ENCODE measurements at regions not wholly inside any gene's neighbourhood (a gene's known extent, or its start where the extent isn't known, plus 50 kb on each side); places are given as distances from the start of the nearest gene placed in this dataset.

- Histone ChIP-seq H3K4me1 (ENCODE audit: control insufficient read depth, insufficient read depth, low read length) (peaks cover 14% of the 10 kb centered on the region), H3K27me3 (ENCODE audit: control insufficient read depth, insufficient read depth, low read length) (no peaks in the 10 kb centered on the region), H3K9me3 (ENCODE audit: control insufficient read depth, insufficient read depth, low read length) (no peaks in the 10 kb centered on the region), H3K4me3 (ENCODE audit: low read depth, low read length) (no peak overlapping the region), H3K36me3 (ENCODE audit: control insufficient read depth, insufficient read depth, low read length) (no peaks in the 10 kb centered on the region), H3K9ac (ENCODE audit: low read depth, low read length) (no peak overlapping the region)
Observed at GRCh38 chr10:78358982-78359381, 325.3 kb downstream of the RPS24 start.

GRCh38 chr10:78359640-78360091, 326.0 kb downstream of the RPS24 start:
- Histone ChIP-seq H3K9ac (ENCODE audit: low read depth, low read length) (no peak overlapping the region), H3K27me3 (ENCODE audit: control insufficient read depth, insufficient read depth, low read length) (no peaks in the 10 kb centered on the region), H3K9me3 (ENCODE audit: control insufficient read depth, insufficient read depth, low read length) (no peaks in the 10 kb centered on the region), H3K4me3 (ENCODE audit: low read depth, low read length) (no peak overlapping the region), H3K4me1 (ENCODE audit: control insufficient read depth, insufficient read depth, low read length) (peaks cover 14% of the 10 kb centered on the region), H3K36me3 (ENCODE audit: control insufficient read depth, insufficient read depth, low read length) (no peaks in the 10 kb centered on the region)

- Histone ChIP-seq H3K9me3 (ENCODE audit: control insufficient read depth, insufficient read depth, low read length) (no peaks in the 10 kb centered on the region), H3K4me1 (ENCODE audit: control insufficient read depth, insufficient read depth, low read length) (peaks cover 14% of the 10 kb centered on the region), H3K36me3 (ENCODE audit: control insufficient read depth, insufficient read depth, low read length) (no peaks in the 10 kb centered on the region), H3K4me3 (ENCODE audit: low read depth, low read length) (no peak overlapping the region), H3K27me3 (ENCODE audit: control insufficient read depth, insufficient read depth, low read length) (no peaks in the 10 kb centered on the region), H3K9ac (ENCODE audit: low read depth, low read length) (no peak overlapping the region)
Observed at GRCh38 chr10:78360284-78360683, 326.6 kb downstream of the RPS24 start.

GRCh38 chr10:78361031-78361430, 327.4 kb downstream of the RPS24 start:
- Histone ChIP-seq H3K4me3 (ENCODE audit: low read depth, low read length) (no peak overlapping the region), H3K27me3 (ENCODE audit: control insufficient read depth, insufficient read depth, low read length) (no peaks in the 10 kb centered on the region), H3K9me3 (ENCODE audit: control insufficient read depth, insufficient read depth, low read length) (no peaks in the 10 kb centered on the region), H3K4me1 (ENCODE audit: control insufficient read depth, insufficient read depth, low read length) (peaks cover 14% of the 10 kb centered on the region), H3K36me3 (ENCODE audit: control insufficient read depth, insufficient read depth, low read length) (no peaks in the 10 kb centered on the region), H3K9ac (ENCODE audit: low read depth, low read length) (no peak overlapping the region)

- peaks cover 6% of the 10 kb centered on the region for H3K4me1 ChIP-seq (ENCODE audit: control insufficient read depth, insufficient read depth, low read length)
- no peaks in the 10 kb centered on the region for H3K36me3 ChIP-seq (ENCODE audit: control insufficient read depth, insufficient read depth, low read length)
- no peak overlapping the region for H3K9ac ChIP-seq (ENCODE audit: low read depth, low read length)
- H3K9me3 ChIP-seq (ENCODE audit: control insufficient read depth, insufficient read depth, low read length), result no peaks in the 10 kb centered on the region
- H3K27me3 ChIP-seq (ENCODE audit: control insufficient read depth, insufficient read depth, low read length), result no peaks in the 10 kb centered on the region
- no peak overlapping the region for H3K4me3 ChIP-seq (ENCODE audit: low read depth, low read length)
Observed at GRCh38 chr10:78362406-78363022, 328.9 kb downstream of the RPS24 start.

- no peaks in the 10 kb centered on the region for H3K36me3 ChIP-seq (ENCODE audit: control insufficient read depth, insufficient read depth, low read length)
- H3K4me3 ChIP-seq (ENCODE audit: low read depth, low read length), result no peak overlapping the region
- H3K9ac ChIP-seq (ENCODE audit: low read depth, low read length), result no peak overlapping the region
- no peaks in the 10 kb centered on the region for H3K9me3 ChIP-seq (ENCODE audit: control insufficient read depth, insufficient read depth, low read length)
- no peaks in the 10 kb centered on the region for H3K27me3 ChIP-seq (ENCODE audit: control insufficient read depth, insufficient read depth, low read length)
- H3K4me1 ChIP-seq (ENCODE audit: control insufficient read depth, insufficient read depth, low read length), result peaks cover 4% of the 10 kb centered on the region
Observed at GRCh38 chr10:78363190-78363589, 329.5 kb downstream of the RPS24 start.

- Histone ChIP-seq H3K9me3 (ENCODE audit: control insufficient read depth, insufficient read depth, low read length) (no peaks in the 10 kb centered on the region), H3K9ac (ENCODE audit: low read depth, low read length) (no peak overlapping the region), H3K4me3 (ENCODE audit: low read depth, low read length) (no peak overlapping the region), H3K27me3 (ENCODE audit: control insufficient read depth, insufficient read depth, low read length) (no peaks in the 10 kb centered on the region), H3K4me1 (ENCODE audit: control insufficient read depth, insufficient read depth, low read length) (no peaks in the 10 kb centered on the region), H3K36me3 (ENCODE audit: control insufficient read depth, insufficient read depth, low read length) (no peaks in the 10 kb centered on the region)
Observed at GRCh38 chr10:78365694-78366093, 332.0 kb downstream of the RPS24 start.

GRCh38 chr10:78366663-78367411, 333.2 kb downstream of the RPS24 start:
- Histone ChIP-seq H3K4me1 (ENCODE audit: control insufficient read depth, insufficient read depth, low read length) (no peaks in the 10 kb centered on the region), H3K36me3 (ENCODE audit: control insufficient read depth, insufficient read depth, low read length) (no peaks in the 10 kb centered on the region), H3K9ac (ENCODE audit: low read depth, low read length) (no peak overlapping the region), H3K4me3 (ENCODE audit: low read depth, low read length) (no peak overlapping the region), H3K27me3 (ENCODE audit: control insufficient read depth, insufficient read depth, low read length) (no peaks in the 10 kb centered on the region), H3K9me3 (ENCODE audit: control insufficient read depth, insufficient read depth, low read length) (no peaks in the 10 kb centered on the region)

GRCh38 chr10:78367751-78368150, 334.1 kb downstream of the RPS24 start:
- H3K4me1 ChIP-seq (ENCODE audit: control insufficient read depth, insufficient read depth, low read length), result no peaks in the 10 kb centered on the region
- no peaks in the 10 kb centered on the region for H3K36me3 ChIP-seq (ENCODE audit: control insufficient read depth, insufficient read depth, low read length)
- H3K9ac ChIP-seq (ENCODE audit: low read depth, low read length), result no peak overlapping the region
- no peak overlapping the region for H3K4me3 ChIP-seq (ENCODE audit: low read depth, low read length)
- H3K27me3 ChIP-seq (ENCODE audit: control insufficient read depth, insufficient read depth, low read length), result no peaks in the 10 kb centered on the region
- H3K9me3 ChIP-seq (ENCODE audit: control insufficient read depth, insufficient read depth, low read length), result no peaks in the 10 kb centered on the region

GRCh38 chr10:78371136-78371535, 337.5 kb downstream of the RPS24 start:
- H3K9ac ChIP-seq (ENCODE audit: low read depth, low read length), result no peak overlapping the region
- no peaks in the 10 kb centered on the region for H3K27me3 ChIP-seq (ENCODE audit: control insufficient read depth, insufficient read depth, low read length)
- no peak overlapping the region for H3K4me3 ChIP-seq (ENCODE audit: low read depth, low read length)
- no peaks in the 10 kb centered on the region for H3K9me3 ChIP-seq (ENCODE audit: control insufficient read depth, insufficient read depth, low read length)
- no peaks in the 10 kb centered on the region for H3K36me3 ChIP-seq (ENCODE audit: control insufficient read depth, insufficient read depth, low read length)
- H3K4me1 ChIP-seq (ENCODE audit: control insufficient read depth, insufficient read depth, low read length), result no peaks in the 10 kb centered on the region

GRCh38 chr10:78372806-78373205, 339.1 kb downstream of the RPS24 start:
- Histone ChIP-seq H3K36me3 (ENCODE audit: control insufficient read depth, insufficient read depth, low read length) (no peaks in the 10 kb centered on the region), H3K9me3 (ENCODE audit: control insufficient read depth, insufficient read depth, low read length) (no peaks in the 10 kb centered on the region), H3K4me3 (ENCODE audit: low read depth, low read length) (no peak overlapping the region), H3K27me3 (ENCODE audit: control insufficient read depth, insufficient read depth, low read length) (no peaks in the 10 kb centered on the region), H3K4me1 (ENCODE audit: control insufficient read depth, insufficient read depth, low read length) (no peaks in the 10 kb centered on the region), H3K9ac (ENCODE audit: low read depth, low read length) (no peak overlapping the region)

GRCh38 chr10:78374331-78375028, 340.8 kb downstream of the RPS24 start:
- H3K9ac ChIP-seq (ENCODE audit: low read depth, low read length), result no peak overlapping the region
- no peak overlapping the region for H3K4me3 ChIP-seq (ENCODE audit: low read depth, low read length)
- H3K4me1 ChIP-seq (ENCODE audit: control insufficient read depth, insufficient read depth, low read length), result no peaks in the 10 kb centered on the region
- no peaks in the 10 kb centered on the region for H3K9me3 ChIP-seq (ENCODE audit: control insufficient read depth, insufficient read depth, low read length)
- H3K36me3 ChIP-seq (ENCODE audit: control insufficient read depth, insufficient read depth, low read length), result no peaks in the 10 kb centered on the region
- H3K27me3 ChIP-seq (ENCODE audit: control insufficient read depth, insufficient read depth, low read length), result no peaks in the 10 kb centered on the region
